ENCODE measurements at regions not wholly inside any gene's neighbourhood (a gene's known extent, or its start where the extent isn't known, plus 50 kb on each side); places are given as distances from the start of the nearest gene placed in this dataset.

- dilution Hi-C loops (cut with MboI; ENCODE audit: extremely low pct_ligation_motif_present, low sequenced_read_pairs): no loop called here
- ChIA-PET POLR2A (no interaction called here), CTCF (no interaction called here)
- H3K79me2 ChIP-seq (ENCODE audit: control insufficient read depth, insufficient read depth, low read length): no peaks in the 10 kb centered on the region
- H3K9me3 ChIP-seq (replicated peaks; ENCODE audit: control insufficient read depth, insufficient read depth, low read length): no peaks in the 10 kb centered on the region
- no peak overlapping the region for H3K9ac ChIP-seq (replicated peaks; ENCODE audit: extremely low read depth, insufficient read depth, low read length)
- no peaks in the 10 kb centered on the region for H3K4me1 ChIP-seq (ENCODE audit: control insufficient read depth, extremely low read depth, insufficient read depth, low read length)
- no TSS peak for BruUV-seq (replicated peaks)
- intact Hi-C loops (cut with micrococcal nuclease): no loop called here
- no peak overlapping the region for H3K4me2 ChIP-seq (ENCODE audit: insufficient read depth, low read length)
- H4K20me1 ChIP-seq (replicated peaks; ENCODE audit: control insufficient read depth, extremely low read depth, insufficient read depth, low read length): no peaks in the 10 kb centered on the region
- no peak for DNase-seq (ENCODE audit: low read depth, low spot score)
- no peak for TF ChIP-seq MYC (IDR thresholded peaks at IDR 0.05; ENCODE audit: low read depth, low read length)
- no peak for TF ChIP-seq POLR2A (IDR thresholded peaks at IDR 0.05; ENCODE audit: low read depth, low read length)
- TF ChIP-seq CTCF (IDR thresholded peaks at IDR 0.05; ENCODE audit: extremely low read depth in 1 of 2, insufficient read depth in 1 of 2, low read depth in 1 of 2, low read length in 2 of 2): no peak
- no peak for TF ChIP-seq EZH2 (IDR thresholded peaks at IDR 0.05; ENCODE audit: borderline replicate concordance, low read depth, low read length, severe bottlenecking)
- no peak for TF ChIP-seq GATA2 (IDR thresholded peaks at IDR 0.05; ENCODE audit: insufficient read depth, insufficient read length, low read depth, low read length)
- no peak for TF ChIP-seq MAX (IDR thresholded peaks at IDR 0.05; ENCODE audit: insufficient read depth, insufficient read length)
- no peak for TF ChIP-seq FOS (IDR thresholded peaks at IDR 0.05; ENCODE audit: borderline replicate concordance, insufficient read depth, low read length)
- TF ChIP-seq JUN (IDR thresholded peaks at IDR 0.05; ENCODE audit: borderline replicate concordance, insufficient read depth, insufficient read length, low read depth): no peak
- no peak for TF ChIP-seq POLR2AphosphoS5 (IDR thresholded peaks at IDR 0.05; ENCODE audit: insufficient read depth, low read depth, low read length)
- H3K36me3 ChIP-seq (ENCODE audit: control insufficient read depth in 2 of 2, extremely low read depth in 1 of 2, insufficient read depth in 2 of 2, low read length in 2 of 2): no peaks in the 10 kb centered on the region
- no peak overlapping the region for H2AFZ ChIP-seq (ENCODE audit: low read depth, low read length)
- FAIRE-seq: no peak
- H3K4me3 ChIP-seq (replicated peaks in 1 of 3; ENCODE audit: insufficient read depth in 1 of 3, low read depth in 1 of 3, low read length in 3 of 3): no peak overlapping the region
- no peaks in the 10 kb centered on the region for H3K9me1 ChIP-seq (replicated peaks; ENCODE audit: control insufficient read depth, extremely low read depth, insufficient read depth, low read length)
- no peak overlapping the region for H3K27ac ChIP-seq (ENCODE audit: insufficient read depth, low read depth, low read length)
- no peaks in the 10 kb centered on the region for H3K27me3 ChIP-seq (ENCODE audit: control insufficient read depth in 2 of 2, insufficient read depth in 2 of 2, low read length in 2 of 2)
Measured at GRCh38 chr13:64071352-64071751, 2655.7 kb upstream of the PCDH20 start.

All from endothelial cell of umbilical vein (primary cell).